Heart right ventricle (tissue), 16 donors: ENCODE measurements at regions not wholly inside any gene's neighbourhood (a gene's known extent, or its start where the extent isn't known, plus 50 kb on each side); places are given as distances from the start of the nearest gene placed in this dataset.

Experiments
- ATAC-seq, 8 donors: fragments of 200-7000 bp; cut with Tn5 transposase; one replicate each; pipeline ENCODE4 v1.9.1; 2020; ENCODE audit warnings: mild to moderate bottlenecking in 8 of 8, moderate library complexity in 8 of 8, moderate number of reproducible peaks in 1 of 8
- DNase-seq, 2 donors: peaks; one replicate each; pipeline ENCODE4 v3.0.0-alpha.2; 2020
- H3K27ac ChIP-seq, 10 donors: fragments of 200-600 bp; sonication (generic) in 2 of 10; one replicate each; pipeline versions ENCODE4 v1.5.0 to v1.8.0; 2020 to 2022; ENCODE audit warnings: mild to moderate bottlenecking in 3 of 10
- H3K27me3 ChIP-seq, 7 donors: fragments of 200-600 bp; one replicate each; pipeline ENCODE4 v1.8.0; 2021 to 2022; ENCODE audit warnings: mild to moderate bottlenecking in 2 of 7
- H3K36me3 ChIP-seq, 9 donors: fragments of 200-600 bp; sonication (generic) in 1 of 9; one replicate each; pipeline versions ENCODE4 v1.5.0 to v1.8.0; 2020 to 2022; ENCODE audit warnings: mild to moderate bottlenecking in 2 of 9
- H3K4me1 ChIP-seq, 9 donors: fragments of 200-600 bp; sonication (generic) in 1 of 9; one replicate each; pipeline versions ENCODE4 v1.5.0 to v1.8.0; 2020 to 2022; ENCODE audit warnings: mild to moderate bottlenecking in 4 of 9
- H3K4me3 ChIP-seq, 10 donors: fragments of 200-600 bp; sonication (generic) in 2 of 10; one replicate each; pipeline versions ENCODE4 v1.5.0 to v1.8.0; 2020 to 2022; ENCODE audit warnings: mild to moderate bottlenecking in 7 of 10, moderate library complexity in 2 of 10
- H3K9me3 ChIP-seq, 11 donors: fragments of 200-600 bp in 10 of 11; sonication (generic) in 2 of 11; one replicate each; pipeline versions ENCODE4 v1.5.0 to v1.8.0; 2013 to 2022; ENCODE audit warnings: mild to moderate bottlenecking in 2 of 11, control low read depth in 1 of 11, moderate library complexity in 1 of 11
- WGBS, 2 donors: extraction: QIAGEN DNeasy Blood & Tissue Kit; methylation state at CpG; one replicate each; pipeline ENCODE4 v1.1.7; 2013; ENCODE audit warnings: inconsistent platforms in 1 of 2; 5-methylcytosine and 5-hydroxymethylcytosine counted together
- intact Hi-C, 10 donors: fragments of 100-400 bp; cut with DNase I; formaldehyde crosslinking; loops; one replicate each; pipeline versions ENCODE4 v1.11.1 to v1.14.2; 2022
- TF ChIP-seq, protein P1 (sequence below), 9 donors: fragments of 200-600 bp; sonication (generic) in 2 of 9; IDR thresholded peaks; one replicate each; pipeline versions ENCODE4 v1.5.0 to v1.8.0; 2021 to 2022; ENCODE audit warnings: antibody characterized with exemption in 9 of 9, mild to moderate bottlenecking in 5 of 9, moderate library complexity in 1 of 9
- donor health status: Arrhythmogenic right ventricular cardiomyopathy.
- donor health status: ischemic (EF 13 %, LVEDD 7.1; RV severe dilation, severe dysfunction).
- donor health status: healthy with polysubstance abuse.
- donor health status: DM: no; HTN: yes; CAD: no.
- donor health status: DM: no; HTN: no; CAD: no.
- donor health status: ischemic (EF 25% LVEDD 6.9; RV normal size, moderate dysfunction).
- donor health status: ischemic (EF 25% LVEDD 5.7; RV mildly dilated, moderate dysfunction).
- donor health status: healthy.
- donor health status: DM: yes; HTN: yes; CAD: no.
- donor health status: Ischemic cardiomyopathy.
- donor health status: ischemic (EF 35%, LVEDD 5.7; RV mildly dilated, moderate dysfunction).
- donor health status: nonischemic (EF 11% LVEDD 7.7; RV severe dilation, severe dysfunction).
- donor health status: DM: yes; HTN: yes; CAD: no.
- donor health status: PGD.
- donor health status: ischemic (EF 29% LVEDD 5.4; RV normal size, mild dysfunction).
- donor health status: nonischemic (EF 23%, LVEDD 6.1; RV moderate dilation, normal function).

DNA sequence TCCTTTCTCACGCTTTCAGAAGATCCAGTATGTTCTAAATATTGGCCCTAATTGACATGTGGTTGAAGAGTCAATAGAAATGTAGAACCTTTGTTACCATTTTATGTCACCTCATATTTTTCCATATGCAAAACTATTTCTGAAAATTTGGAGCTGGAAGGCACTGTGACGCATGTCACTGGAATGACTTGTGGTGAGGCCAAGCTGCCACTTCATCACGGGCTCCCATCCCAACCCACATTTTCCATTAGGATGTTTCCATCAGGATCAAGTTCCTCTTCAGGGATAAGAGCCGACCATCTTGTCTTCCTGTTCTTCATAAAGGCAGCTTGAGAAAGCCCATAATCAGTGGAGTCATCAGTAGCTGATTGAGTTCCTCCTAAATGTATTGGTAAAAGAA, 1241.7 kb downstream of the GATA3 start:
- no peaks in the 10 kb centered on the region for H3K36me3 ChIP-seq
- TF ChIP-seq, protein P1, sequence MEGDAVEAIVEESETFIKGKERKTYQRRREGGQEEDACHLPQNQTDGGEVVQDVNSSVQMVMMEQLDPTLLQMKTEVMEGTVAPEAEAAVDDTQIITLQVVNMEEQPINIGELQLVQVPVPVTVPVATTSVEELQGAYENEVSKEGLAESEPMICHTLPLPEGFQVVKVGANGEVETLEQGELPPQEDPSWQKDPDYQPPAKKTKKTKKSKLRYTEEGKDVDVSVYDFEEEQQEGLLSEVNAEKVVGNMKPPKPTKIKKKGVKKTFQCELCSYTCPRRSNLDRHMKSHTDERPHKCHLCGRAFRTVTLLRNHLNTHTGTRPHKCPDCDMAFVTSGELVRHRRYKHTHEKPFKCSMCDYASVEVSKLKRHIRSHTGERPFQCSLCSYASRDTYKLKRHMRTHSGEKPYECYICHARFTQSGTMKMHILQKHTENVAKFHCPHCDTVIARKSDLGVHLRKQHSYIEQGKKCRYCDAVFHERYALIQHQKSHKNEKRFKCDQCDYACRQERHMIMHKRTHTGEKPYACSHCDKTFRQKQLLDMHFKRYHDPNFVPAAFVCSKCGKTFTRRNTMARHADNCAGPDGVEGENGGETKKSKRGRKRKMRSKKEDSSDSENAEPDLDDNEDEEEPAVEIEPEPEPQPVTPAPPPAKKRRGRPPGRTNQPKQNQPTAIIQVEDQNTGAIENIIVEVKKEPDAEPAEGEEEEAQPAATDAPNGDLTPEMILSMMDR (IDR thresholded peaks at IDR 0.05): no peak
- WGBS, 2 donors: 79 to 89% methylated on average over 4 of the region's 4 CpGs
- intact Hi-C loops: no loop called here
- no peak overlapping the region for H3K4me3 ChIP-seq
- H3K27ac ChIP-seq: no peak overlapping the region
- H3K4me1 ChIP-seq: no peaks in the 10 kb centered on the region
- H3K9me3 ChIP-seq: no peaks in the 10 kb centered on the region
- ATAC-seq (no peak), DNase-seq (no peak)
- peaks cover 0 to 8% (median 0%) of the 10 kb centered on the region in 7 donors for H3K27me3 ChIP-seq

DNA sequence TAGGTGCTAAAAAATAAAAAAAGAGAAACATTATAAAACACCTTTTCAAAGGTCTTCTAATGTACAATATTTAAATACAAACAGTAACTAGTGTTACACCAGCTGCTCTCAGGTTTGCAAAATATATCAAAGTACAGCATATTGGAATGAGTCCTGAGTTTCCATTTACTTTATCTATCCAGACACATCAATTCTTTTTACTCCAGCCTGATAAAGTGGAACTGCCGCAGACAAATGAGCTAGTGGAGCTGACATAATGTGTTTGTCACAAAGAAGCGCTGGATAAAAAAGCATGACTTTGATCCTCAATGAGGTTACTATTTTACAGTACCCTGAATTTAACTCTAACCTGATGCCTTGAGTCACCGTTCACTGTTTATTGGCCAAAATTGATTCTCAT, 1243.1 kb downstream of the GATA3 start:
- no peaks in the 10 kb centered on the region for H3K4me1 ChIP-seq
- H3K9me3 ChIP-seq: no peaks in the 10 kb centered on the region
- TF ChIP-seq, protein P1 (IDR thresholded peaks at IDR 0.05): no peak
- 65 to 72% methylated on average over 3 of the region's 3 CpGs for WGBS, 2 donors
- no peak overlapping the region for H3K4me3 ChIP-seq
- intact Hi-C loops: no loop called here
- ATAC-seq (no peak), DNase-seq (no peak)
- no peak overlapping the region for H3K27ac ChIP-seq
- H3K27me3 ChIP-seq: peaks cover 0 to 8% (median 0%) of the 10 kb centered on the region in 7 donors
- no peaks in the 10 kb centered on the region for H3K36me3 ChIP-seq

DNA sequence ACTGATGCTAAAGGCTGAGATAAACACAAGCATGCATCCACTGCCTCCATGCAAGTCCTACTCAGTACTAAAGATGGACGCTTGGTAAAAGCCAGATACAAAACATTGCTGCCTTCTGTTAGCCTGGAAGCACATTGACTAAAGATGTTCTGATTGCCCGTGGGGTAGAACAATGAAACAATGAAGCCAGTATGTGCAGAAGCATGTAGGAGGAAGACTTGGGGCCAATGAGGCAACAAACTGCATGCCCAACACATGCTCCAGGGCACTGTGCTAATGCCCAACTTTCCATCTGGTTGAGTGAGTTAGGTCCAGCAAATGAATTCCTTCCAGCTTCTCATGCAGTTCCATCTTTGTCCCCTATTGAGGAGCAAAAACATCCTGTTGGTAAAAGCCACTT, 1245.5 kb downstream of the GATA3 start:
- no peak overlapping the region for H3K27ac ChIP-seq
- 74 to 84% methylated on average over 2 of the region's 2 CpGs for WGBS, 2 donors
- DNase-seq (no peak), ATAC-seq (no peak)
- TF ChIP-seq, protein P1 (IDR thresholded peaks at IDR 0.05): no peak
- H3K36me3 ChIP-seq: no peaks in the 10 kb centered on the region
- intact Hi-C loops: loop anchor here in 9 of 10 donors (5.0 to 10.0 kb wide), 4 partner anchors 1425 to 1775 kb away; no protein-coding TSS in a partner anchor
- H3K4me1 ChIP-seq: no peaks in the 10 kb centered on the region
- no peaks in the 10 kb centered on the region for H3K9me3 ChIP-seq
- H3K27me3 ChIP-seq: peaks cover 0 to 17% (median 0%) of the 10 kb centered on the region in 7 donors
- no peak overlapping the region for H3K4me3 ChIP-seq

DNA sequence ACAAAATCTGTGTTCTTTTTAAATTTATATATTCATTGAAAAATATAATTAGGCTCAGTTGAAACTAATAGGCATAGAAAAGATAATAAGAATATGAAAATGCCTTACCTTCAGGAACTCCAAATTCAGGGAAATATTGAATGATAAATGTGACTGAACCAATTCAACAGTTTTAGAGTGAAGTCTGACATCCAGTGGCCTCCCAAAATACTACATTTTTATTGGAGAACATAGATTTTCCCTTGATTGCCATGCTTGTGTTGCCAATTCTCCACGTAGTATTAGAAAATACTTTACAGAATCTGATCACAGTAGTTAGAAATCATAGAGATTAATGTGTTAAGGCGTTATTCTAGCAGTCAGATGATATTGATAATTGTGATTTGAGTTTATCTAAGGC, 1246.7 kb downstream of the GATA3 start:
- no peaks in the 10 kb centered on the region for H3K36me3 ChIP-seq
- DNase-seq (no peak), ATAC-seq (no peak)
- H3K9me3 ChIP-seq: no peaks in the 10 kb centered on the region
- H3K4me3 ChIP-seq: no peak overlapping the region
- TF ChIP-seq, protein P1 (IDR thresholded peaks at IDR 0.05): peak in 1 of 9 donors; percentile 13
- H3K27me3 ChIP-seq: peaks cover 0 to 22% (median 1%) of the 10 kb centered on the region in 7 donors
- intact Hi-C loops: loop anchor here in 9 of 10 donors (5.0 to 10.0 kb wide), 4 partner anchors 1426 to 1776 kb away; no protein-coding TSS in a partner anchor
- WGBS, 2 donors: 47 to 54% methylated on average over 2 of the region's 2 CpGs
- no peak overlapping the region for H3K27ac ChIP-seq
- no peaks in the 10 kb centered on the region for H3K4me1 ChIP-seq
